Motor neuron (in vitro differentiated cells): ENCODE measurements at regions not wholly inside any gene's neighbourhood (a gene's known extent, or its start where the extent isn't known, plus 50 kb on each side); places are given as distances from the start of the nearest gene placed in this dataset.
"Not testable (repeated sequence)": the region's sequence is repeated elsewhere in the genome, so short reads cannot be mapped to it uniquely, and the experiment has no call there.

ENCODE experiments used
- ATAC-seq, 8 experiments: fragments of 200-7000 bp; cut with Tn5 transposase; replicated peaks in 6 of 8; 2 replicates each; pipeline ENCODE4 v1.8.0; 2021; ENCODE audit warnings: mild to moderate bottlenecking in 8 of 8, moderate library complexity in 8 of 8
- H3K27ac ChIP-seq, 2 donors: fragments of 250-450 bp; sonication (Bioruptor Pico); 2 replicates each; pipeline ENCODE4 v1.9.0; 2021; ENCODE audit warnings: antibody characterized with exemption in 2 of 2, mild to moderate bottlenecking in 2 of 2, moderate library complexity in 1 of 2
- H3K4me1 ChIP-seq, 2 donors: fragments of 250-450 bp; sonication (Bioruptor Pico); replicated peaks in 1 of 2; 2 replicates each; pipeline ENCODE4 v1.6.1; 2021; ENCODE audit warnings: antibody characterized with exemption in 2 of 2, mild to moderate bottlenecking in 2 of 2, moderate library complexity in 1 of 2
- H3K4me3 ChIP-seq, 5 donors: fragments of 250-450 bp; sonication (Bioruptor Pico); 2 replicates each; pipeline ENCODE4 v1.9.0; 2021; ENCODE audit warnings: antibody characterized with exemption in 5 of 5, mild to moderate bottlenecking in 5 of 5, moderate library complexity in 4 of 5
- WGBS, 10 experiments: fragments of 450-650 bp; shearing (Covaris generic); methylation state at CpG; one replicate each; pipeline ENCODE4 v1.0.0; 2022; 5-methylcytosine and 5-hydroxymethylcytosine counted together
- in situ Hi-C, 9 experiments: fragments of 400-800 bp; cut with MboI; loops; one replicate each; pipeline ENCODE4 v1.15.0; 2021; ENCODE audit warnings: low sequenced_read_pairs in 9 of 9, low pct_unique_long_range_greater_than_20kb in 2 of 9; ENCODE audit not compliant: unreplicated experiment in 9 of 9

DNA sequence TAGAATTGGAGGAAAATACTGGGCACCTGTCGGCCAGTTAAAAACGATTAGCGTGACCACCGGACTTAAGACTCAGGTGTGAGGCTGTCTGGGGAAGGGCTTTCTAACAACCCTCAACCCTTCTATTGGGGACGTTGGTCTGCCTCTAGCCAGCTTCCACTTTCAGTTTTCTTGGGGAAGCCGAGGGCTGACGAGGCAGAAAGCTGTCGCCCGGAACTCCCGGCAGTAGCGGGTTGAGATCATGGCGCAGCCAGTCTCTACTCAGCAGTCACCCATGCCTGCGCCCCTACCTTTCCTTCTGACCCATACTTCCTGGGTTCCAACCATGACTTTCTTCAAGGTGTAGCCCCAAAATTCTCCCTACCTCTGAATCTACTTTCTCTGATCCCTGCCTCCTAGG is 1424.1 kb downstream of the SLITRK1 start:
- in situ Hi-C loops: no loop called here
- 59 to 100% (median 100%) methylated on average over 1 to 8 of the region's 13 CpGs; no CpG with 5 or more reads in 4 of the 10 experiments for WGBS, 10 experiments
- no peak for ATAC-seq
- Histone ChIP-seq H3K27ac (no peak overlapping the region), H3K4me1 (no peaks in the 10 kb centered on the region), H3K4me3 (no peak overlapping the region)

DNA sequence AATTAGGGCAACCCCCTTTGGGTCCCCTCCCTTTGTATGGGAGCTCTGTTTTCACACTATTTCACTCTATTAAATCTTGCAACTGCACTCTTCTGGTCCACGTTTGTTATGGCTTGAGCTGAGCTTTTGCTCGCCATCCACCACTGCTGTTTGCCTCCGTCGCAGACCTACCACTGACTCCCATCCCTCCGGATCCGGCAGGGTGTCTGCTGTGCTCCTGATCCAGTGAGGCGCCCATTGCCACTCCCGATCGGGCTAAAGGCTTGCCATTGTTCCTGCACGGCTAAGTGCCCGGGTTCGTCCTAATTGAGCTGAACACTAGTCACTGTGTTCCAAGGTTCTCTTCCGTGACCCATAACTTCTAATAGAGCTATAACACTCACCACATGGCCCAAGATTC is 1424.7 kb downstream of the SLITRK1 start:
- ATAC-seq, H3K27ac ChIP-seq, H3K4me1 ChIP-seq, in situ Hi-C loops, H3K4me3 ChIP-seq: not testable (repeated sequence)
- WGBS, 10 experiments: 0 to 97% (median 90%) methylated on average over 1 to 6 of the region's 13 CpGs; no CpG with 5 or more reads in 5 of the 10 experiments

DNA sequence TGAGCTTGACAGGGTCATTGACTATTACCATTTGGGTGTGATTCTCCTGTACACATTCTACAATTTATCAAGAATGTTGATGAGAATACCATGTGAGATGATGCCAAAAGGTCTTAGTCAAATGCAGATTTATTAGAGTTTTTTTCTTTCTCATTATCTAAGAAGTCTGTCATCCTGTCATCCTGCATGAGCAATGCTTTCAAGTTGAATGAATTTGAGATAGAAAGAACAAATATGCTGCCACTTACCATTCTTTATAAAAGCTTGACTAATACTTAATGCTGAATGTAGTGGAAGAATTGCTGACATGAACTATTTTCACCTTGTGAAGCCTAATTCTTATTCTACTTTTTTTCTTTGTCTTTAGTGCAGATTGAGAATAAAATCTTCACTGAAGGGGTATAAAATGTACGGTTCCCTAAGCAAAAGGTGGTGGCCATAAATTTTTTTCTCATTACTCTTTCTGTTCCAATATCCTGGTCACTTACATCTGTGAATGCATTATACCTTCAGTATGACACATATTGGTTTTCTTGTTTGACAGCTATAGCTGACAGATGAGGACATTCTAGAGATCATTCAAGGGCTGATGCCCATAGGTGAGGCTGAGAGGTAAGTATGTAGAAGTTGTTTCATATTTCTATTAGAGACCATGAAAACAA is 1434.7 kb downstream of the SLITRK1 start:
- 0 to 67% (median 42%) methylated on average over 1 of the region's 1 CpG for WGBS, 10 experiments
- H3K4me1 ChIP-seq: no peaks in the 10 kb centered on the region
- no peak overlapping the region for H3K4me3 ChIP-seq
- no peak overlapping the region for H3K27ac ChIP-seq
- in situ Hi-C loops: no loop called here
- peak in 5 of 8 experiments; percentile 63 to 94 (median 91) for ATAC-seq

DNA sequence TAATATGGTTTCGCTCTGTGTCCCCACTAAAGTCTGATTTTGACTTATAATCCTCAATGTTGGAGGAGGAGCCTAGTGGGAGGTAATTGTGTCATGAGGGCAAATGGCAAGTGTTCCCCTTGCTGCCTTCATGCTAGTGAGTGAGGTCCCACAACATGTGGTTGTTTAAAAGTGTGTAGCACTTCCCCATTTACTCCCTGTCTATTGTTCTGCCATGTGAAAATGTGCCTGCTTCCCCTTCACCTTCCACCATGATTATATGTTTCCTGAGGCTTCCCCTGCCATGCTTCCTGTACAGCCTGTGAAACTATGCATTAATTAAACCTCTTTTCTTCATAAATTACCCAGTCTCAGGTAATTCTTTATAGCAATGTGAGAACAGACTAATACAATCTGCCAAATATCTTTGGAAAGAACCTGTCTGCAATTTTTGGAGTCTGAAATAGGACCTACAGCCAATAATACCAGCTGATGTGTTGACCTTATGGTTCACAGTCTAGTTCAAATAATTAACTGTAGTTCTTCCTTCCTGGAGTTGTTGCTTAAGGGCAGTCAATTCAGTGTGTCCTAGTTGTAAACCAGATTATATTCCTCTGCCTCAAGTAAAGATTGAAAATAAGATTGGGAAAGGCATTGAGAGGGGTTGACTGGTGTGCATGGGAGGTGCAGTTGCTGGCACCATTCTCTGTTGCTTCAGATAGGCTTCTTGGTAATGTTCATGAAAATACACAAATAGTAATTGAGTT is 1442.9 kb downstream of the SLITRK1 start:
- Histone ChIP-seq H3K27ac (no peak overlapping the region), H3K4me1 (no peaks in the 10 kb centered on the region), H3K4me3 (no peak overlapping the region)
- WGBS, 10 experiments: no CpG with 5 or more reads among the region's 1 CpG
- no peak for ATAC-seq
- in situ Hi-C loops: no loop called here

DNA sequence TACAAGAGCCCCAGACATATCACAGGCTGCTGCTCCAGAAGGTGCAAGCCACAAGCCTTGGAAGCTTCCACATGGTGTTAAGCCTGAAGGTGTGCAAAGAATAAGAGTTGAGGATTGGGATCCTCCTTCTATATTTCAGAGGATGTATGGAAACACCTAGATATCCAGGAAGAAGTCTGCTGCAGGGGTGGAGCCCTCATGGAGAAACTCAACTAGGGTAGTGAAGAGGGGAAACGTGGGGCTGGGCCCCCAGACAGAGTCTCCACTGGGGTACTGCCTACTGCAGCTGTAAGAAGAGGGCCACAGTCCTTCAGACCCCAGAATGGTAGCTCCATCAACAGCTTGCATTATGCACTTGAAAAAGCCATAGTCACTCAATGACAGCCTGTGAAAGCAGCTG is 1444.0 kb downstream of the SLITRK1 start:
- H3K27ac ChIP-seq: no peak overlapping the region
- no peaks in the 10 kb centered on the region for H3K4me1 ChIP-seq
- no peak overlapping the region for H3K4me3 ChIP-seq
- WGBS, 10 experiments: 0 to 40% (median 18%) methylated on average over 1 of the region's 1 CpG; no CpG with 5 or more reads in 4 of the 10 experiments
- no peak for ATAC-seq
- in situ Hi-C loops: no loop called here

DNA sequence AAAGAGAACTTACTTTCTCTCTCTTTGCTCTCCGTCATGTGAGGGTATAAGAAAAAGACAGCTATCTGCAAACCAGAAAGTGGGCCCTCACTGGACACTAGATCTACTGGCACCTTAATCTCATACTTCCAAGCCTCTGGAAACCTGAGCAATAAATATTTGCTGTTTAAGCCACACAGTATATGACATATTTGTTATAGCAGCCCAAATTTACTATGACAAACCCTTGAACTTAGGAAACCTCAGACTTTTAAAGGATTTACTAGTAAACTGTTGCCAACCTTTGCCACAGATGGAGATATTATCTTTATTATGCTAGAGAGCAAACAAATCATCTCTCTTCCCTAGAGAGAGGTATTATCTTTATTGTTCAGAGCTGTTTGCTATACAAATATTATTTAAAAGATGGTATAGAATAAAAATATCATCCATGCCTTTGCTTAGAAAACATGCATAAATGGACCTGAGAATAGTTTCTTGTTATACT is 1446.1 kb downstream of the SLITRK1 start:
- Histone ChIP-seq H3K4me1 (no peaks in the 10 kb centered on the region), H3K4me3 (no peak overlapping the region), H3K27ac (no peak overlapping the region)
- no peak for ATAC-seq
- WGBS, 10 experiments: 0 to 100% (median 20%) methylated on average over 1 of the region's 1 CpG; no CpG with 5 or more reads in 7 of the 10 experiments
- in situ Hi-C loops: no loop called here

DNA sequence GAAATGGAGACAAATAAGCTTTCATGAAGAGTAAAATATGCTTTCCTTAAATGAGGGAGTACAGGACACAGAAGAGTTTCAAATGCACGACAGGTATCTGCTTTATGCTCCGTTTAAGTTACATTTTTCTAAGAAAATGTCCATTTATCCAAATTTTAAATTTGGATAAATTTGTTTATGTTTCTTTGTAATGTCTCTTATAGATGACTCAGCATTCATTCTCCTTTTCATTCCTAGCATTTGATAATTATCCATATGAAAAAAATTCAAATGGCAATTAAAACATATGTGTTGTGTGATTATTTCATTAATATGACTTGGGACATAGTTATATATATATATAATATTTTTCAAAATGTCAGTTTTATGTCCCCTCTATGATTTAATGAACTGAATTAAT is 1449.3 kb downstream of the SLITRK1 start:
- in situ Hi-C loops: no loop called here
- WGBS, 10 experiments: 0 to 96% (median 86%) methylated on average over 1 to 2 of the region's 2 CpGs; no CpG with 5 or more reads in 1 of the 10 experiments
- Histone ChIP-seq H3K27ac (no peak overlapping the region), H3K4me3 (no peak overlapping the region), H3K4me1 (no peaks in the 10 kb centered on the region)
- no peak for ATAC-seq

DNA sequence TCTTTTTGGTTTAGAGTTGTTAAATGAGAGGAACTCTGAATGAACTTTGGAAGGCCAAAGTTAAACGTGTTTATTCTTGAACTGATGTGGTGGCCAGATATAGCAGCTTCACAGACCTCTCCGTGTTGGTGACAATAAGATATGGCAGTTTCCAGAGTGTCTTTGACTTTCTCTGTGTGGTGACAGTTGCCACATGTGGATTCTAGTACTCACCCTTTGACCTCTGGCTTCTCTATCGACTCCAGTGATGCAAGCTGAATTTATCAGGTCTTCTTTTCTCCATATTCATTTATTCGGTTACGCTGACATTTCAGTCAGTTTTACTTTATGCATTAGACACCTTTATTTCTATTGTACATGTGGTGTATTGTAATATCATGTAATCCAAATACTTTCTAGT is 1469.5 kb downstream of the SLITRK1 start:
- H3K4me1 ChIP-seq: no peaks in the 10 kb centered on the region
- H3K4me3 ChIP-seq: no peak overlapping the region
- ATAC-seq: no peak
- WGBS, 10 experiments: 0 to 100% (median 71%) methylated on average over 1 to 5 of the region's 5 CpGs
- in situ Hi-C loops: no loop called here
- H3K27ac ChIP-seq: no peak overlapping the region

DNA sequence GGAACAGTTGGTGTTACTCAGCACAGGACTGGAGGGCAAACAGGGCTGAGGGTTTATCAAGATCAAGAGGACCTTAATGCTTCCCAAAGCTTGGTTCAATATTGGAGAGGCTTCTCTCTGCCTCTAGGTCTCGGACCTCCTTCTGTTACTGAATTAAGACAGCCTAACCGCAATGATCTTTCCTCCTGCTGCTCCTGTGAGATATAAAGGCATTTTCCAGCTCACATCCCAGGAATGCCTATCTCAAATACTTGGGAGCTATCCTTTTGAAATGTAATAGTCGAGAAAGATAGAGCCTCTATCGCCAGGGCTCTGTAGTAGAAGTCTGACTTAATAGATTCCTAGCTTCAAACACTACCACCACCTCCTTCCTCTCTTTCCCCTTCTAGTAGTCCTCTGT is 1475.0 kb downstream of the SLITRK1 start:
- H3K27ac ChIP-seq: no peak overlapping the region
- ATAC-seq: no peak
- no peaks in the 10 kb centered on the region for H3K4me1 ChIP-seq
- in situ Hi-C loops: no loop called here
- H3K4me3 ChIP-seq: no peak overlapping the region
- WGBS, 10 experiments: 10 to 96% (median 65%) methylated on average over 1 to 4 of the region's 4 CpGs; no CpG with 5 or more reads in 2 of the 10 experiments

DNA sequence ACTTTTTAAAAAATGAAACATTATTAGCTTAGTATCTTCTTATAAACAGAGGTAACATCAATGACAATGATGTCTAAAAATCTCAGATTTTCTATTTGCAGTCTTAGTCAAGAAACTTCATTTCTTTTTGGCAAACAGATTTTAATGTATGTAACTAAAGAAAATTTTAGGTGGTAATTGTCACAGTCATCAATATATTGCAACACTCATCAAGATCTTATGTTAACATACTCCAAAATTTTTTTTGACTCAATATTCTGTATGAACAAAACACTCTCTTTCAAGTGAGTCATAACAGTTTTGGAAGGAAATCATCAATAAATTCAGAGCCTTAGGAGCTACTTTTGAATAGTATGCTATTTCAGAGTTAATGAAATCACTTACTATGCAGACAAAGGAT is 1507.6 kb downstream of the SLITRK1 start:
- Histone ChIP-seq H3K27ac (no peak overlapping the region), H3K4me1 (no peaks in the 10 kb centered on the region), H3K4me3 (no peak overlapping the region)
- ATAC-seq: no peak
- in situ Hi-C loops: no loop called here

DNA sequence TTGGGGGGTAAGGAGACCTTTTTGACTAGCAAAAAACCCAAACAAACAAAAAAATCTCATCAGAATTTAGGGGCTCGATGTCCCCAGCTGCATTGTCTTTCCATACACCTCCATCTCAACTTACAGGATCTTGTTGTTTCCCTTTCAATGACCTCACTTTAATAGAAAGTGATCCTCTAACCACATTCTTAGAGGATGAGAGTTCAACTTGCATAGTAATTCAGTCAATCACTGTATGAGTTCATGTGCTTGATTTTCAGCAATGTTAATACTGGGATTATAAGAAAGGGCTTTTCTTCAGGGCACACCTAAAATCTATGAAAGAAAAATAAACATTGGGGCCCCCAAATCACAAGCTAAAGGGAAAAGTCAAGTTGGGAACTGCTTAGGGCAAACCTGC is 1512.0 kb downstream of the SLITRK1 start:
- in situ Hi-C loops: no loop called here
- Histone ChIP-seq H3K27ac (no peak overlapping the region), H3K4me3 (no peak overlapping the region), H3K4me1 (no peaks in the 10 kb centered on the region)
- WGBS, 10 experiments: 0 to 100% (median 40%) methylated on average over 1 of the region's 1 CpG; no CpG with 5 or more reads in 3 of the 10 experiments
- no peak for ATAC-seq

DNA sequence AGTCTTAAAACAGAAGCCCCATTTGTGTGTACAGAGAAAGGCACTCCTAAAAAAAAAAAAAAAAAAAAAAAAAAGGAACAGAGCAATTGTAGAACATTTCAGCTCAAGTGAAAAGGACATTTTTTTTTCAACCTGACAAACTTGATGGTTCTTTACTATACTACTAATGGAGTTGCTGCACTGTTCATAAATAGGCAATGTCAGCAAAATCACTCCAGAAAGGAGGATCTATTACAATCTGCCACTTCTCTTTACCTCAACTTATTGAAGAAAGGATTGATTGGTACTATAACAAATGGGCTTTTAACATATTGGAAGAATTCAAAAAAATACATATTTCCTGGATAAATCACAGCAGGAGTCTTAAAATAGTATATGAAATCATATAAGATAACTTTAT is 1517.7 kb downstream of the SLITRK1 start:
- Histone ChIP-seq H3K27ac (no peak overlapping the region), H3K4me3 (no peak overlapping the region), H3K4me1 (no peaks in the 10 kb centered on the region)
- ATAC-seq: no peak
- in situ Hi-C loops: no loop called here

DNA sequence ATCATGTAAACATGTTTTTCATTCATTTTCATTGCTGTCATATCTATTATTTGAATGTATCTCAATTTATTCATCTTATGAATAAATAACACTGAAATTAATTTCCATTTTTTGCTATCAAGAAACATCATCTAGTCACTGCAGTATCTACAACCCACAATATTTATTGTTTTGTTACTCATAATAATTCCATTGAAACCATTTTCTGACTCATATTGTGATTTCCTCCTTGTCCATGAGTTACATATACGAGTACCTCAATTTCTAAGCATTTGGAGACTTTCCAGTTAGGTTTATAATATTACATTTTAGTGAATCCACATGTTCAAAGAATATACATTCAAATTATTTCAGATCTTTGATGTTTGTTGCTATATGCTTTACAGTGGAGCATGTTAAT is 1524.0 kb downstream of the SLITRK1 start:
- WGBS, 10 experiments: 0 to 100% (median 65%) methylated on average over 1 of the region's 1 CpG
- no peak for ATAC-seq
- in situ Hi-C loops: no loop called here

More for the DNA sequence above, 1524.0 kb downstream of the SLITRK1 start:
- Histone ChIP-seq H3K27ac (no peak overlapping the region), H3K4me1 (no peaks in the 10 kb centered on the region), H3K4me3 (no peak overlapping the region)
